CD4-positive, alpha-beta memory T cell (primary cell): ENCODE measurements at regions not wholly inside any gene's neighbourhood (a gene's known extent, or its start where the extent isn't known, plus 50 kb on each side); places are given as distances from the start of the nearest gene placed in this dataset.

Experiments
- CTCF ChIA-PET: fragments of 350-600 bp; sonication (Branson Sonifier 250); formaldehyde crosslinking; loops from one replicate; lab custom pipeline; 2021; ENCODE audit warnings: inconsistent platforms; ENCODE audit not compliant: partially characterized antibody; lab: Charles Lee
- POLR2A ChIA-PET: fragments of 350-600 bp; sonication (Branson Sonifier 250); formaldehyde crosslinking; loops from one replicate; lab custom pipeline; 2021; ENCODE audit not compliant: partially characterized antibody; lab: Charles Lee
- DNase-seq, 5 donors: peaks; one replicate each; pipeline versions ENCODE4 v3.0.0 to v3.0.0-alpha.2; 2020 to 2022; ENCODE audit warnings: mixed read lengths in 1 of 5
- H3K27ac ChIP-seq: one replicate; pipeline ENCODE4 v1.7.0; 2013; ENCODE audit warnings: low read depth, low read length
- H3K27me3 ChIP-seq: 2 replicates; pipeline ENCODE4 v1.7.0; 2013; ENCODE audit warnings: mild to moderate bottlenecking, low read length, moderate library complexity; ENCODE audit not compliant: insufficient read depth
- H3K36me3 ChIP-seq: 2 replicates; pipeline ENCODE4 v1.7.0; 2013; ENCODE audit warnings: mild to moderate bottlenecking, low read length, moderate library complexity; ENCODE audit not compliant: insufficient read depth
- H3K4me1 ChIP-seq: 2 replicates; pipeline ENCODE4 v1.7.0; 2013; ENCODE audit warnings: mild to moderate bottlenecking, low read length, moderate library complexity; ENCODE audit not compliant: insufficient read depth
- H3K4me3 ChIP-seq, 2 donors: one replicate each; pipeline ENCODE4 v1.7.0; 2013; ENCODE audit warnings: low read length in 2 of 2, mild to moderate bottlenecking in 1 of 2
- H3K9me3 ChIP-seq, 2 donors: one replicate each; pipeline ENCODE4 v1.7.0; 2013; ENCODE audit warnings: low read length in 2 of 2, control low read depth in 1 of 2; ENCODE audit not compliant: control insufficient read depth in 1 of 2
- H3K27ac Mint-ChIP-seq, 7 donors: one replicate each; pipeline ENCODE4 v1.8.0; 2020 to 2021; ENCODE audit warnings: mixed read lengths in 7 of 7, mild to moderate bottlenecking in 6 of 7, inconsistent platforms in 3 of 7, moderate library complexity in 3 of 7
- H3K27me3 Mint-ChIP-seq, 2 donors: one replicate each; pipeline ENCODE4 v1.8.0; 2020 to 2021; ENCODE audit warnings: mixed read lengths in 2 of 2
- H3K36me3 Mint-ChIP-seq, 2 donors: one replicate each; pipeline ENCODE4 v1.8.0; 2020 to 2021; ENCODE audit warnings: mixed read lengths in 2 of 2, inconsistent platforms in 1 of 2, mild to moderate bottlenecking in 1 of 2
- H3K4me1 Mint-ChIP-seq, 4 donors: one replicate each; pipeline ENCODE4 v1.8.0; 2020 to 2021; ENCODE audit warnings: mixed read lengths in 4 of 4, mild to moderate bottlenecking in 1 of 4
- H3K4me3 Mint-ChIP-seq, 8 donors: one replicate each; pipeline ENCODE4 v1.8.0; 2020 to 2021; ENCODE audit warnings: mixed read lengths in 8 of 8, mild to moderate bottlenecking in 7 of 8, moderate library complexity in 6 of 8, inconsistent platforms in 3 of 8
- H3K9me3 Mint-ChIP-seq, 8 donors: one replicate each; pipeline ENCODE4 v1.8.0; 2020 to 2021; ENCODE audit warnings: mixed read lengths in 8 of 8, mild to moderate bottlenecking in 5 of 8, inconsistent platforms in 3 of 8, moderate library complexity in 1 of 8
- intact Hi-C: fragments of 100-400 bp; cut with micrococcal nuclease; formaldehyde crosslinking; loops from one replicate; pipeline ENCODE4 v1.15.1; 2023

DNA sequence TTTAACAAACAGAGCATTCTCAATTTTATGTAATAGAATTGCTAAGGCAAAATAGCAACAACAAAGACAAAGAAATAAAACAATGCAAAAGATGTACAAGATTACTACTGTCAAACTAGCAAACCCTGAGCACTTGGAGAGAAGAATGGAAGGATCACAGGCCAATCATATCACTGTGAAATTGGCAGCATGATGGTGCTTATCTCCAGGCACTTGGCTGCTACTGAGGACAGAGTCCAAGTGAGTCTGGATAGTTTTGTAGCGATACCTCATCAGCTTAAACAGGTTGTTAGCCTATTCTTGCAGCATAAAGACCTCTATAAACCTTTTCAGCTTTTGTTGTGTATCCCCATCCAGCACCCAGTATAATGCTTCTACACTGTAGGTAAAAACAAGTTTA, 117.7 kb downstream of the C4orf33 start:
- no peak overlapping the region for H3K27ac ChIP-seq
- Mint-ChIP-seq H3K4me1 (no peaks in the 10 kb centered on the region), H3K36me3 (no peaks in the 10 kb centered on the region), H3K4me3 (no peak overlapping the region), H3K9me3 (no peaks in the 10 kb centered on the region), H3K27ac (no peak overlapping the region), H3K27me3 (peaks cover 2 to 3% of the 10 kb centered on the region in 2 donors)
- CTCF ChIA-PET, result no interaction called here
- no peaks in the 10 kb centered on the region for H3K9me3 ChIP-seq
- no peaks in the 10 kb centered on the region for H3K36me3 ChIP-seq
- POLR2A ChIA-PET, result no interaction called here
- H3K4me1 ChIP-seq, result no peaks in the 10 kb centered on the region
- no peak overlapping the region for H3K4me3 ChIP-seq
- DNase-seq, result no peak
- no peaks in the 10 kb centered on the region for H3K27me3 ChIP-seq
- intact Hi-C loops, result no loop called here

DNA sequence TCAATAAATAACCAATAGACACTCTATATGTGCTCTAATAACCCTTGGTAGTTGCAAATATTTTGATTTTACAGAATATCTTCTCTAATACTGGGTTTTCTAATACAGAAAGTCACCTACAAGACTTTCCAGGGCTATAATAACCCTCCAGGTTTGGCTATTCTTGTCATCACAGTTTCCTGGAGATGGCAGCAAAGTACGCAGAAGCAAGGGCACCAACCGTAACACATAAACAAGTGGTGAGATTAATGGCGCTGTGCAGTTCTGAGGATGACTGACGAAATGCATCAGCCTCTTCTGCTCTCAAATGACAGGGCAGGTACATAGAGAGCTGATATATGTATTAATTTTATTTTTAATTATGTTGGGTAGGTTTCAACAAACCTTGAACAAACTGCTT, 122.4 kb downstream of the C4orf33 start:
- H3K9me3 Mint-ChIP-seq, result no peaks in the 10 kb centered on the region
- POLR2A ChIA-PET, result no interaction called here
- H3K36me3 Mint-ChIP-seq, result no peaks in the 10 kb centered on the region
- Histone ChIP-seq H3K27ac (no peak overlapping the region), H3K27me3 (no peaks in the 10 kb centered on the region), H3K9me3 (no peaks in the 10 kb centered on the region), H3K4me3 (no peak overlapping the region), H3K4me1 (no peaks in the 10 kb centered on the region), H3K36me3 (no peaks in the 10 kb centered on the region)
- no peak overlapping the region for H3K4me3 Mint-ChIP-seq
- H3K27me3 Mint-ChIP-seq, result peaks cover 0 to 3% of the 10 kb centered on the region in 2 donors
- H3K27ac Mint-ChIP-seq, result no peak overlapping the region
- no peak for DNase-seq
- CTCF ChIA-PET, result no interaction called here
- intact Hi-C loops, result no loop called here
- H3K4me1 Mint-ChIP-seq, result no peaks in the 10 kb centered on the region

DNA sequence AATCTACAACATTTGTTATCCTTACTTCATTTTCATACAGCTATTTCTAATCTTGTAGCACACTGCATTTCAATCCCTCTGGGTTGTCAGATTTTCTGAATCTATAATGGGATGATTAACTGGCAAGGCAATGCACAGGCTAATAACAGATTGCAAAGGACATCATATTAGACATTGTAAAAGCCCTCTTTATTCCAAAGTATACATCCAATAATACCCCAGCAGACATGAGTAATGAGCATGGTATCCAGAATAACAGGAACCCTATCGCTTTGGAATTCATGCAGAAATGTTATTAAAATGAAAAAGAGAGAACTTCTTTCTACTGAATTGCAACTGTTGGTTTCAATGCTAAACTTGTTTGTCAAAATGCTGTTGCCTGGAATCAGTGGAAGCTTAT, 122.9 kb downstream of the C4orf33 start:
- H3K4me3 Mint-ChIP-seq, result no peak overlapping the region
- H3K27me3 Mint-ChIP-seq, result peaks cover 0 to 3% of the 10 kb centered on the region in 2 donors
- no peaks in the 10 kb centered on the region for H3K4me1 ChIP-seq
- intact Hi-C loops, result no loop called here
- H3K27me3 ChIP-seq, result no peaks in the 10 kb centered on the region
- no peaks in the 10 kb centered on the region for H3K9me3 Mint-ChIP-seq
- H3K27ac ChIP-seq, result no peak overlapping the region
- CTCF ChIA-PET, result no interaction called here
- H3K4me3 ChIP-seq, result no peak overlapping the region
- H3K27ac Mint-ChIP-seq, result no peak overlapping the region
- no peaks in the 10 kb centered on the region for H3K4me1 Mint-ChIP-seq
- no peak for DNase-seq
- POLR2A ChIA-PET, result no interaction called here
- no peaks in the 10 kb centered on the region for H3K9me3 ChIP-seq
- no peaks in the 10 kb centered on the region for H3K36me3 Mint-ChIP-seq
- no peaks in the 10 kb centered on the region for H3K36me3 ChIP-seq

- no peaks in the 10 kb centered on the region for H3K9me3 Mint-ChIP-seq
- no peaks in the 10 kb centered on the region for H3K4me1 Mint-ChIP-seq
Observed at GRCh38 chr4:129220254-129220653, 124.3 kb downstream of the C4orf33 start.

DNA sequence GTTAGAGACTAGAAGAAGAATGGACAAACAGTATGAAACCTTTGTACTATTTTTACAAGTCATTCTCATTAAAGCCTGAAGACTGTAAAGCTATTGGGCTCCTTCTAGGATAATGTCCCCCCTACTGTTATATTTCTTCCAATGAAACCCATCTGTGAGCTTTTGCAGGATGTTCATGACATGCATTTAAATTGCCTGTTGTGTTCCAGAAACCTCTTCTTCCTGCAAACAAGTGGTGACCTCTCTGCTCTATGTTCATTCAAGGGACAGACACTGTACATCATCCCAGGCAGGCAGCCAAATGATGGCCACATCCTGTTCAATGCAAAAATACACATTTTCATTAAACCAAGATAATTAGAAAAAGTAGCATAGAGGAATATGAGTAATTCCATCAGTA, 128.0 kb downstream of the C4orf33 start:
- no peaks in the 10 kb centered on the region for H3K4me1 ChIP-seq
- Mint-ChIP-seq H3K27me3 (peaks cover 0 to 1% of the 10 kb centered on the region in 2 donors), H3K27ac (no peak overlapping the region), H3K4me3 (no peak overlapping the region), H3K36me3 (no peaks in the 10 kb centered on the region), H3K4me1 (no peaks in the 10 kb centered on the region), H3K9me3 (no peaks in the 10 kb centered on the region)
- CTCF ChIA-PET, result no interaction called here
- no peaks in the 10 kb centered on the region for H3K27me3 ChIP-seq
- POLR2A ChIA-PET, result no interaction called here
- no peak for DNase-seq
- no peaks in the 10 kb centered on the region for H3K9me3 ChIP-seq
- intact Hi-C loops, result no loop called here
- H3K36me3 ChIP-seq, result no peaks in the 10 kb centered on the region
- no peak overlapping the region for H3K27ac ChIP-seq
- H3K4me3 ChIP-seq, result no peak overlapping the region

More at GRCh38 chr4:129220254-129220653, 124.3 kb downstream of the C4orf33 start:
- Histone ChIP-seq H3K27me3 (no peaks in the 10 kb centered on the region), H3K9me3 (no peaks in the 10 kb centered on the region), H3K27ac (no peak overlapping the region), H3K4me1 (no peaks in the 10 kb centered on the region), H3K36me3 (no peaks in the 10 kb centered on the region), H3K4me3 (no peak overlapping the region)
- H3K36me3 Mint-ChIP-seq, result no peaks in the 10 kb centered on the region
- H3K27me3 Mint-ChIP-seq, result peaks cover 1 to 3% of the 10 kb centered on the region in 2 donors
- POLR2A ChIA-PET, result no interaction called here
- CTCF ChIA-PET, result no interaction called here
- DNase-seq, result no peak
- intact Hi-C loops, result no loop called here
- H3K4me3 Mint-ChIP-seq, result no peak overlapping the region
- no peak overlapping the region for H3K27ac Mint-ChIP-seq

DNA sequence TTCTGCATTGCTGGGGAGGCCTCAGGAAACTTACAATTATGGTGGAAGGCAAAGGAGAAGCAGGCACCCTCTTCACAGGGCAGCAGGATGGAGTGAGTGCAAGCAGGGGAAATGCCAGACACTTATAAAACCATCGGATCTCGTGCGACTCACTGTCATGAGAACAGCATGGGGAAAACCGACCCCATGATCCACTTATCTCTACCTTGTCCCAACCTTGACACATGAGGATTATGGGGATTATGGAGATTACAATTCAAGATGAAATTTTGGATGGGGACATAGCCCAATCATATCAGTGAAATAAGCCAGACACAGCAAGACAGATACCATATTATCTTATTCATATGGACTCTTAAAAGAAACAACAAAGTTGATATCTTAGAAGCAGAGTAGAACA, 134.9 kb downstream of the C4orf33 start:
- Histone ChIP-seq H3K27ac (no peak overlapping the region), H3K36me3 (no peaks in the 10 kb centered on the region), H3K4me3 (no peak overlapping the region), H3K27me3 (no peaks in the 10 kb centered on the region), H3K4me1 (no peaks in the 10 kb centered on the region), H3K9me3 (no peaks in the 10 kb centered on the region)
- POLR2A ChIA-PET, result no interaction called here
- H3K4me3 Mint-ChIP-seq, result no peak overlapping the region
- intact Hi-C loops, result no loop called here
- CTCF ChIA-PET, result no interaction called here
- H3K36me3 Mint-ChIP-seq, result no peaks in the 10 kb centered on the region
- H3K27me3 Mint-ChIP-seq, result peaks cover 4 to 7% of the 10 kb centered on the region in 2 donors
- H3K4me1 Mint-ChIP-seq, result no peaks in the 10 kb centered on the region
- no peak for DNase-seq
- H3K27ac Mint-ChIP-seq, result no peak overlapping the region
- peaks cover 0 to 5% (median 0%) of the 10 kb centered on the region in 8 donors for H3K9me3 Mint-ChIP-seq

GRCh38 chr4:129231945-129232588, 136.1 kb downstream of the C4orf33 start:
- H3K4me1 ChIP-seq, result no peaks in the 10 kb centered on the region
- Mint-ChIP-seq H3K9me3 (peaks cover 0 to 5% (median 0%) of the 10 kb centered on the region in 8 donors), H3K27me3 (peaks cover 4 to 8% of the 10 kb centered on the region in 2 donors), H3K36me3 (no peaks in the 10 kb centered on the region), H3K27ac (no peak overlapping the region), H3K4me3 (no peak overlapping the region), H3K4me1 (no peaks in the 10 kb centered on the region)
- H3K27ac ChIP-seq, result no peak overlapping the region
- DNase-seq, result no peak
- H3K36me3 ChIP-seq, result no peaks in the 10 kb centered on the region
- no peaks in the 10 kb centered on the region for H3K27me3 ChIP-seq
- ChIA-PET POLR2A (no interaction called here), CTCF (no interaction called here)
- no peaks in the 10 kb centered on the region for H3K9me3 ChIP-seq
- intact Hi-C loops, result no loop called here
- no peak overlapping the region for H3K4me3 ChIP-seq
